Keratinocyte (primary cell): ENCODE measurements at regions not wholly inside any gene's neighbourhood (a gene's known extent, or its start where the extent isn't known, plus 50 kb on each side); places are given as distances from the start of the nearest gene placed in this dataset.

Source experiments
- DNase-seq: peaks from one replicate; pipeline ENCODE4 v3.0.0-alpha.2; 2011; ENCODE audit warnings: low read depth, missing footprints, low spot score
- FAIRE-seq: peaks from 2 replicates; lab custom pipeline; 2011; peaks lifted over from hg19 to GRCh38; lab: Jason Lieb, UNC
- H2AFZ ChIP-seq: 2 replicates; pipeline ENCODE4 v1.6.0; 2012; ENCODE audit warnings: low read length, control low read depth, inconsistent platforms; ENCODE audit not compliant: control insufficient read depth
- H3K27ac ChIP-seq: 2 replicates; pipeline ENCODE4 v1.5.1; 2011; ENCODE audit warnings: low read length; ENCODE audit not compliant: control insufficient read depth, insufficient read depth
- H3K27me3 ChIP-seq: 3 replicates; pipeline ENCODE4 v1.6.0; 2011; ENCODE audit warnings: low read length; ENCODE audit not compliant: control insufficient read depth, insufficient read depth; ENCODE audit errors: extremely low read depth
- H3K36me3 ChIP-seq, 2 experiments: 2 replicates in 1 of 2; 3 replicates in 1 of 2; pipeline ENCODE4 v1.5.1; 2011; ENCODE audit warnings: low read length in 2 of 2, mild to moderate bottlenecking in 1 of 2; ENCODE audit not compliant: control insufficient read depth in 2 of 2, insufficient read depth in 2 of 2; ENCODE audit errors: extremely low read depth in 1 of 2
- H3K4me1 ChIP-seq: 3 replicates; pipeline ENCODE4 v1.5.1; 2011; ENCODE audit warnings: low read length; ENCODE audit not compliant: control insufficient read depth, insufficient read depth; ENCODE audit errors: extremely low read depth
- H3K4me2 ChIP-seq: 3 replicates; pipeline ENCODE4 v1.6.0; 2011; ENCODE audit warnings: low read depth, low read length; ENCODE audit not compliant: control insufficient read depth, insufficient read depth; ENCODE audit errors: extremely low read depth
- H3K4me3 ChIP-seq, 3 experiments: fragments of 200-600 bp in 1 of 3; sonication (generic) in 1 of 3; 2 replicates in 2 of 3; 3 replicates in 1 of 3; pipeline ENCODE4 v1.5.1; 2011 to 2016; ENCODE audit warnings: low read length in 3 of 3, mild to moderate bottlenecking in 3 of 3, control low read depth in 2 of 3, inconsistent platforms in 1 of 3, low read depth in 1 of 3, mixed read lengths in 1 of 3, mixed run types in 1 of 3, moderate library complexity in 1 of 3; ENCODE audit not compliant: control insufficient read depth in 2 of 3, insufficient read depth in 2 of 3; ENCODE audit errors: extremely low read depth in 1 of 3
- H3K79me2 ChIP-seq: 2 replicates; pipeline ENCODE4 v1.6.0; 2012; ENCODE audit warnings: low read length; ENCODE audit not compliant: control insufficient read depth, insufficient read depth
- H3K9ac ChIP-seq: 3 replicates; pipeline ENCODE4 v1.6.0; 2011; ENCODE audit warnings: low read length; ENCODE audit not compliant: control insufficient read depth, insufficient read depth; ENCODE audit errors: extremely low read depth
- H3K9me1 ChIP-seq: 3 replicates; pipeline ENCODE4 v1.6.0; 2011; ENCODE audit warnings: low read length; ENCODE audit not compliant: control insufficient read depth, insufficient read depth; ENCODE audit errors: extremely low read depth
- H3K9me3 ChIP-seq: 2 replicates; pipeline ENCODE4 v1.5.1; 2012; ENCODE audit warnings: low read depth, low read length; ENCODE audit not compliant: control insufficient read depth
- H4K20me1 ChIP-seq: 3 replicates; pipeline ENCODE4 v1.6.0; 2011; ENCODE audit warnings: low read length; ENCODE audit not compliant: control insufficient read depth, insufficient read depth; ENCODE audit errors: extremely low read depth
- EZH2 ChIP-seq: IDR thresholded peaks from one replicate; pipeline ENCODE4 v1.6.1; 2012; ENCODE audit warnings: inconsistent platforms, mild to moderate bottlenecking, low read length, moderate library complexity
- dilution Hi-C: fragments of 300-500 bp; cut with MboI; formaldehyde crosslinking; loops from one replicate; pipeline ENCODE4 v1.7.0; 2020; ENCODE audit warnings: low sequenced_read_pairs; ENCODE audit not compliant: extremely low pct_ligation_motif_present
- TF ChIP-seq, protein P1 (sequence below), 3 experiments: IDR thresholded peaks in 1 of 3; conservative IDR thresholded peaks in 1 of 3; optimal IDR thresholded peaks in 1 of 3; 2 replicates in 2 of 3; 3 replicates in 1 of 3; pipeline versions ENCODE3 to v1.5.1; 2011; ENCODE audit warnings: low read length in 3 of 3, mild to moderate bottlenecking in 3 of 3, moderate library complexity in 2 of 3, control low read depth in 1 of 3, inconsistent platforms in 1 of 3; ENCODE audit not compliant: insufficient read depth in 2 of 3; ENCODE audit errors: extremely low read depth in 1 of 3

- H3K27ac ChIP-seq = no peak overlapping the region
- H3K9ac ChIP-seq = no peak overlapping the region
- H3K4me3 ChIP-seq = no peak overlapping the region
- H3K4me1 ChIP-seq = no peaks in the 10 kb centered on the region
- H3K79me2 ChIP-seq = no peaks in the 10 kb centered on the region
- DNase-seq (no peak), FAIRE-seq (no peak)
- no peaks in the 10 kb centered on the region for H4K20me1 ChIP-seq
- dilution Hi-C loops = no loop called here
- TF ChIP-seq, protein P1, sequence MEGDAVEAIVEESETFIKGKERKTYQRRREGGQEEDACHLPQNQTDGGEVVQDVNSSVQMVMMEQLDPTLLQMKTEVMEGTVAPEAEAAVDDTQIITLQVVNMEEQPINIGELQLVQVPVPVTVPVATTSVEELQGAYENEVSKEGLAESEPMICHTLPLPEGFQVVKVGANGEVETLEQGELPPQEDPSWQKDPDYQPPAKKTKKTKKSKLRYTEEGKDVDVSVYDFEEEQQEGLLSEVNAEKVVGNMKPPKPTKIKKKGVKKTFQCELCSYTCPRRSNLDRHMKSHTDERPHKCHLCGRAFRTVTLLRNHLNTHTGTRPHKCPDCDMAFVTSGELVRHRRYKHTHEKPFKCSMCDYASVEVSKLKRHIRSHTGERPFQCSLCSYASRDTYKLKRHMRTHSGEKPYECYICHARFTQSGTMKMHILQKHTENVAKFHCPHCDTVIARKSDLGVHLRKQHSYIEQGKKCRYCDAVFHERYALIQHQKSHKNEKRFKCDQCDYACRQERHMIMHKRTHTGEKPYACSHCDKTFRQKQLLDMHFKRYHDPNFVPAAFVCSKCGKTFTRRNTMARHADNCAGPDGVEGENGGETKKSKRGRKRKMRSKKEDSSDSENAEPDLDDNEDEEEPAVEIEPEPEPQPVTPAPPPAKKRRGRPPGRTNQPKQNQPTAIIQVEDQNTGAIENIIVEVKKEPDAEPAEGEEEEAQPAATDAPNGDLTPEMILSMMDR (optimal IDR thresholded peaks at IDR 0.05 in 1 of 3, IDR thresholded peaks at IDR 0.05 in 1 of 3, conservative IDR thresholded peaks at IDR 0.05 in 1 of 3; ENCODE audit: extremely low read depth in 1 of 3, insufficient read depth in 2 of 3, low read length in 3 of 3) = no peak
- TF ChIP-seq EZH2 = no peak
- no peaks in the 10 kb centered on the region for H3K36me3 ChIP-seq
- H3K27me3 ChIP-seq = peaks cover 4% of the 10 kb centered on the region
- H3K9me3 ChIP-seq = no peaks in the 10 kb centered on the region
- H3K9me1 ChIP-seq = no peaks in the 10 kb centered on the region
- no peak overlapping the region for H2AFZ ChIP-seq
- no peak overlapping the region for H3K4me2 ChIP-seq
These were observed 71.3 kb upstream of the PRPS1 start for GRCh38 chrX:107556967-107557366.

GRCh38 chrX:107559506-107559905 is 68.8 kb upstream of the PRPS1 start:
- Histone ChIP-seq H4K20me1 (no peaks in the 10 kb centered on the region), H3K4me2 (no peak overlapping the region), H3K9ac (no peak overlapping the region), H3K4me1 (no peaks in the 10 kb centered on the region), H3K36me3 (no peaks in the 10 kb centered on the region), H3K27me3 (no peaks in the 10 kb centered on the region), H3K79me2 (no peaks in the 10 kb centered on the region), H3K27ac (no peak overlapping the region), H3K9me1 (no peaks in the 10 kb centered on the region), H3K4me3 (no peak overlapping the region), H3K9me3 (no peaks in the 10 kb centered on the region), H2AFZ (no peak overlapping the region)
- dilution Hi-C loops = no loop called here
- FAIRE-seq (no peak), DNase-seq (no peak)
- no peak for TF ChIP-seq EZH2
- TF ChIP-seq, protein P1 (optimal IDR thresholded peaks at IDR 0.05 in 1 of 3, IDR thresholded peaks at IDR 0.05 in 1 of 3, conservative IDR thresholded peaks at IDR 0.05 in 1 of 3; ENCODE audit: extremely low read depth in 1 of 3, insufficient read depth in 2 of 3, low read length in 3 of 3) = no peak
